SK-N-SH treated with all-trans-retinoic acid at 6 μM for 48 hours (cell line): ENCODE measurements at regions not wholly inside any gene's neighbourhood (a gene's known extent, or its start where the extent isn't known, plus 50 kb on each side); places are given as distances from the start of the nearest gene placed in this dataset.

ENCODE experiments used
- ATAC-seq: fragments of 200-7000 bp; cut with Tn5 transposase; 3 replicates; pipeline ENCODE4 v1.9.1; 2020; ENCODE audit warnings: mild to moderate bottlenecking, moderate library complexity
- ARNTL ChIP-seq: fragments of 450-650 bp; formaldehyde crosslinking; IDR thresholded peaks from 2 replicates; pipeline ENCODE4 v1.5.0; 2020; ENCODE audit warnings: low read depth, mild to moderate bottlenecking, moderate library complexity, borderline replicate concordance
- BACH2 ChIP-seq: fragments of 250-450 bp; sonication (Bioruptor Pico); IDR thresholded peaks from 2 replicates; pipeline ENCODE4 v1.9.0; 2021; ENCODE audit warnings: mild to moderate bottlenecking, borderline replicate concordance
- CSDC2 ChIP-seq: fragments of 250-450 bp; sonication (Bioruptor Pico); IDR thresholded peaks from 2 replicates; pipeline ENCODE4 v1.5.0; 2020; ENCODE audit warnings: mild to moderate bottlenecking, moderate library complexity
- ESRRG ChIP-seq: fragments of 250-450 bp; sonication (Bioruptor Pico); IDR thresholded peaks from 2 replicates; pipeline ENCODE4 v1.6.1; 2021; ENCODE audit warnings: mild to moderate bottlenecking
- GLIS3 ChIP-seq: fragments of 250-450 bp; sonication (Bioruptor Pico); IDR thresholded peaks from 2 replicates; pipeline ENCODE4 v1.5.0; 2020; ENCODE audit warnings: mild to moderate bottlenecking, moderate library complexity
- ISL1 ChIP-seq: fragments of 250-450 bp; sonication (Bioruptor Pico); IDR thresholded peaks from 2 replicates; pipeline ENCODE4 v2.1.2; 2022; ENCODE audit warnings: mild to moderate bottlenecking, moderate library complexity
- OSR1 ChIP-seq: fragments of 250-450 bp; sonication (Bioruptor Pico); IDR thresholded peaks from 2 replicates; pipeline ENCODE4 v1.8.0; 2022; ENCODE audit warnings: moderate library complexity, mild to moderate bottlenecking, inconsistent platforms
- PPARA ChIP-seq: fragments of 250-450 bp; sonication (Bioruptor Pico); IDR thresholded peaks from 2 replicates; pipeline ENCODE4 v1.5.0; 2020; ENCODE audit warnings: mild to moderate bottlenecking, borderline replicate concordance
- RARB ChIP-seq: fragments of 250-450 bp; sonication (Bioruptor Pico); IDR thresholded peaks from 2 replicates; pipeline ENCODE4 v1.8.0; 2021; ENCODE audit warnings: mild to moderate bottlenecking, moderate library complexity
- SNAI2 ChIP-seq: fragments of 250-450 bp; sonication (Bioruptor Pico); IDR thresholded peaks from 2 replicates; pipeline ENCODE4 v1.5.0; 2020; ENCODE audit warnings: mild to moderate bottlenecking, moderate library complexity
- TOX ChIP-seq: fragments of 250-450 bp; sonication (Bioruptor Pico); IDR thresholded peaks from 2 replicates; pipeline ENCODE4 v1.8.0; 2021; ENCODE audit warnings: mild to moderate bottlenecking, moderate library complexity, borderline replicate concordance
- ZC3H10 ChIP-seq: fragments of 250-450 bp; sonication (Bioruptor Pico); IDR thresholded peaks from 2 replicates; pipeline ENCODE4 v1.5.1; 2021; ENCODE audit warnings: mild to moderate bottlenecking, moderate library complexity
- ZFP30 ChIP-seq: fragments of 450-650 bp; formaldehyde crosslinking; IDR thresholded peaks from 2 replicates; pipeline ENCODE4 v1.5.0; 2022; ENCODE audit warnings: mild to moderate bottlenecking, moderate library complexity
- ZNF565 ChIP-seq: fragments of 450-650 bp; formaldehyde crosslinking; conservative IDR thresholded peaks from 2 replicates; pipeline ENCODE4 v1.5.0; 2020; ENCODE audit warnings: low read depth, mild to moderate bottlenecking, moderate library complexity
- ZNF70 ChIP-seq: fragments of 450-650 bp; formaldehyde crosslinking; IDR thresholded peaks from 2 replicates; pipeline ENCODE4 v1.5.0; 2020; ENCODE audit warnings: mild to moderate bottlenecking, moderate library complexity
- ZNF8 ChIP-seq: fragments of 450-650 bp; formaldehyde crosslinking; IDR thresholded peaks from 2 replicates; pipeline ENCODE4 v1.5.0; 2020; ENCODE audit warnings: mild to moderate bottlenecking, moderate library complexity
- TF ChIP-seq, protein P1 (sequence below): fragments of 250-450 bp; sonication (Bioruptor Pico); IDR thresholded peaks from 2 replicates; pipeline ENCODE4 v1.5.1; 2020; ENCODE audit warnings: low read depth, mild to moderate bottlenecking, moderate library complexity
- TF ChIP-seq, protein P2 (sequence below): fragments of 250-450 bp; sonication (Bioruptor Pico); IDR thresholded peaks from 2 replicates; pipeline ENCODE4 v1.5.1; 2021; ENCODE audit warnings: mild to moderate bottlenecking, moderate library complexity
- TF ChIP-seq, protein P3 (sequence below): fragments of 250-450 bp; sonication (Bioruptor Pico); IDR thresholded peaks from 2 replicates; pipeline ENCODE4 v1.8.0; 2020; ENCODE audit warnings: mild to moderate bottlenecking, moderate library complexity, borderline replicate concordance
- TF ChIP-seq, protein P4 (sequence below): fragments of 250-450 bp; sonication (Bioruptor Pico); IDR thresholded peaks from 2 replicates; pipeline ENCODE4 v1.5.0; 2020; ENCODE audit warnings: mild to moderate bottlenecking, moderate library complexity
- TF ChIP-seq, protein P5 (sequence below): fragments of 250-450 bp; sonication (Bioruptor Pico); IDR thresholded peaks from 2 replicates; pipeline ENCODE4 v1.8.0; 2021; ENCODE audit warnings: low read depth, mild to moderate bottlenecking, moderate library complexity, borderline replicate concordance

DNA sequence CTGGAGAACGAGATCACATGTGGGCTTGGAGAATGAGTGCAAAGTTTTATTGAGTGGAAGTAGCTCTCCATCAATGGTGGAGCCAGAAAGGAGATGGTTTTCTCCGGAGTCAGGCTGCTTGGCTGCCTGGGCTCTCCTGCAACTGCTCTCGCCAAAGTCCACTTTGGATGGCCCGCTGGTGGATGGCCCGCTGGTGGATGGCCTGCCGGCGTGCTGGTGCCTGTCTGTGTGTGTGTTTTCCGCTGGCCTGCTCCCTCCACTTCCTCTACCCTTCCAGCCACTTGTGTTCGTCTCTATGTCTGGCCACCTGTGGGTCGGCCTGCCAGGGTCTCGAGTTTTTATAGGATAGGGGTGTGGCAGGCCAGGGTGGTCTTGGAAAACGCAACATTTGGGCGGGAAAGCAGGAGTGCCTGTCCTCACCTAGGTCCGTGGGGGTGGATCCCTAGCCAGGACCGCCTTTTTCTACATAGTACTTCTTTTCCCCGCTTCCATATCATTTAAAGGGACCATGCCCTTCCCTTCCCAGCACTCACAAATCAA, 1292.1 kb upstream of the PIK3C3 start:
- no peak for ATAC-seq
- TF ChIP-seq ESRRG (no peak), ZC3H10 (CRISPR knock-in tag) (no peak), ISL1 (CRISPR knock-in tag) (no peak), GLIS3 (CRISPR knock-in tag) (no peak), SNAI2 (CRISPR knock-in tag) (no peak), TOX (CRISPR knock-in tag) (no peak), BACH2 (CRISPR knock-in tag) (no peak), CSDC2 (no peak)
- TF ChIP-seq, protein P1, sequence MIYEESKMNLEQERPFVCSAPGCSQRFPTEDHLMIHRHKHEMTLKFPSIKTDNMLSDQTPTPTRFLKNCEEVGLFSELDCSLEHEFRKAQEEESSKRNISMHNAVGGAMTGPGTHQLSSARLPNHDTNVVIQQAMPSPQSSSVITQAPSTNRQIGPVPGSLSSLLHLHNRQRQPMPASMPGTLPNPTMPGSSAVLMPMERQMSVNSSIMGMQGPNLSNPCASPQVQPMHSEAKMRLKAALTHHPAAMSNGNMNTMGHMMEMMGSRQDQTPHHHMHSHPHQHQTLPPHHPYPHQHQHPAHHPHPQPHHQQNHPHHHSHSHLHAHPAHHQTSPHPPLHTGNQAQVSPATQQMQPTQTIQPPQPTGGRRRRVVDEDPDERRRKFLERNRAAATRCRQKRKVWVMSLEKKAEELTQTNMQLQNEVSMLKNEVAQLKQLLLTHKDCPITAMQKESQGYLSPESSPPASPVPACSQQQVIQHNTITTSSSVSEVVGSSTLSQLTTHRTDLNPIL = no peak
- TF ChIP-seq, protein P2, sequence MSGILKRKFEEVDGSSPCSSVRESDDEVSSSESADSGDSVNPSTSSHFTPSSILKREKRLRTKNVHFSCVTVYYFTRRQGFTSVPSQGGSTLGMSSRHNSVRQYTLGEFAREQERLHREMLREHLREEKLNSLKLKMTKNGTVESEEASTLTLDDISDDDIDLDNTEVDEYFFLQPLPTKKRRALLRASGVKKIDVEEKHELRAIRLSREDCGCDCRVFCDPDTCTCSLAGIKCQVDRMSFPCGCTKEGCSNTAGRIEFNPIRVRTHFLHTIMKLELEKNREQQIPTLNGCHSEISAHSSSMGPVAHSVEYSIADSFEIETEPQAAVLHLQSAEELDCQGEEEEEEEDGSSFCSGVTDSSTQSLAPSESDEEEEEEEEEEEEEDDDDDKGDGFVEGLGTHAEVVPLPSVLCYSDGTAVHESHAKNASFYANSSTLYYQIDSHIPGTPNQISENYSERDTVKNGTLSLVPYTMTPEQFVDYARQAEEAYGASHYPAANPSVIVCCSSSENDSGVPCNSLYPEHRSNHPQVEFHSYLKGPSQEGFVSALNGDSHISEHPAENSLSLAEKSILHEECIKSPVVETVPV = no peak
- TF ChIP-seq, protein P3, sequence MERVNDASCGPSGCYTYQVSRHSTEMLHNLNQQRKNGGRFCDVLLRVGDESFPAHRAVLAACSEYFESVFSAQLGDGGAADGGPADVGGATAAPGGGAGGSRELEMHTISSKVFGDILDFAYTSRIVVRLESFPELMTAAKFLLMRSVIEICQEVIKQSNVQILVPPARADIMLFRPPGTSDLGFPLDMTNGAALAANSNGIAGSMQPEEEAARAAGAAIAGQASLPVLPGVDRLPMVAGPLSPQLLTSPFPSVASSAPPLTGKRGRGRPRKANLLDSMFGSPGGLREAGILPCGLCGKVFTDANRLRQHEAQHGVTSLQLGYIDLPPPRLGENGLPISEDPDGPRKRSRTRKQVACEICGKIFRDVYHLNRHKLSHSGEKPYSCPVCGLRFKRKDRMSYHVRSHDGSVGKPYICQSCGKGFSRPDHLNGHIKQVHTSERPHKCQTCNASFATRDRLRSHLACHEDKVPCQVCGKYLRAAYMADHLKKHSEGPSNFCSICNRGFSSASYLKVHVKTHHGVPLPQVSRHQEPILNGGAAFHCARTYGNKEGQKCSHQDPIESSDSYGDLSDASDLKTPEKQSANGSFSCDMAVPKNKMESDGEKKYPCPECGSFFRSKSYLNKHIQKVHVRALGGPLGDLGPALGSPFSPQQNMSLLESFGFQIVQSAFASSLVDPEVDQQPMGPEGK (CRISPR knock-in tag) = no peak

DNA sequence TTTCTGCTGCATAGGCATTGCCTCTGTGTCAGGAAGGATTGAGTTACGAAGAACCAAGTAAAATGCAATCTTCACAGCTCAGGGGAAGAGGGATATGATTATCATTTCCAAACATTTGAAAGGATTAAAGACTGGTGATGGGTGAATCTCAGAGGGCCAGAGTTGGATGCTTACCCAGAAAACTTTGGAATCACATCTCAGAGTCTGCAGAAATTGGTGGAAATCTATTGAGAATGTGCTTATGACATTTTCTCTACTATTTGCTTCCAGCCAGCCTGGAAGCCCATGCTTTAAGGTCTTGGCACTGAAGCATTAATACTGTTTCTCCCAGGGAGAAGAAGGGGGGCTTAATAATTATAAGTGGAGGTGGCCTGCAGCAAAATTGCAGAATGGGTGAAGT, 1301.4 kb upstream of the PIK3C3 start:
- TF ChIP-seq ARNTL (CRISPR knock-in tag) = no peak
- no peak for TF ChIP-seq TOX (CRISPR knock-in tag)
- no peak for TF ChIP-seq RARB (CRISPR knock-in tag)
- TF ChIP-seq ZFP30 (CRISPR knock-in tag) = no peak
- no peak for TF ChIP-seq ZNF8 (CRISPR knock-in tag)
- TF ChIP-seq, protein P3 (CRISPR knock-in tag) = no peak
- TF ChIP-seq OSR1 = no peak
- TF ChIP-seq CSDC2 = no peak
- no peak for TF ChIP-seq ZNF565
- TF ChIP-seq ISL1 (CRISPR knock-in tag) = no peak
- TF ChIP-seq, protein P4, sequence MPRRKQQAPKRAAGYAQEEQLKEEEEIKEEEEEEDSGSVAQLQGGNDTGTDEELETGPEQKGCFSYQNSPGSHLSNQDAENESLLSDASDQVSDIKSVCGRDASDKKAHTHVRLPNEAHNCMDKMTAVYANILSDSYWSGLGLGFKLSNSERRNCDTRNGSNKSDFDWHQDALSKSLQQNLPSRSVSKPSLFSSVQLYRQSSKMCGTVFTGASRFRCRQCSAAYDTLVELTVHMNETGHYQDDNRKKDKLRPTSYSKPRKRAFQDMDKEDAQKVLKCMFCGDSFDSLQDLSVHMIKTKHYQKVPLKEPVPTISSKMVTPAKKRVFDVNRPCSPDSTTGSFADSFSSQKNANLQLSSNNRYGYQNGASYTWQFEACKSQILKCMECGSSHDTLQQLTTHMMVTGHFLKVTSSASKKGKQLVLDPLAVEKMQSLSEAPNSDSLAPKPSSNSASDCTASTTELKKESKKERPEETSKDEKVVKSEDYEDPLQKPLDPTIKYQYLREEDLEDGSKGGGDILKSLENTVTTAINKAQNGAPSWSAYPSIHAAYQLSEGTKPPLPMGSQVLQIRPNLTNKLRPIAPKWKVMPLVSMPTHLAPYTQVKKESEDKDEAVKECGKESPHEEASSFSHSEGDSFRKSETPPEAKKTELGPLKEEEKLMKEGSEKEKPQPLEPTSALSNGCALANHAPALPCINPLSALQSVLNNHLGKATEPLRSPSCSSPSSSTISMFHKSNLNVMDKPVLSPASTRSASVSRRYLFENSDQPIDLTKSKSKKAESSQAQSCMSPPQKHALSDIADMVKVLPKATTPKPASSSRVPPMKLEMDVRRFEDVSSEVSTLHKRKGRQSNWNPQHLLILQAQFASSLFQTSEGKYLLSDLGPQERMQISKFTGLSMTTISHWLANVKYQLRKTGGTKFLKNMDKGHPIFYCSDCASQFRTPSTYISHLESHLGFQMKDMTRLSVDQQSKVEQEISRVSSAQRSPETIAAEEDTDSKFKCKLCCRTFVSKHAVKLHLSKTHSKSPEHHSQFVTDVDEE = no peak
- no peak for TF ChIP-seq BACH2 (CRISPR knock-in tag)
- no peak for TF ChIP-seq ZC3H10 (CRISPR knock-in tag)
- no peak for TF ChIP-seq ZNF70 (CRISPR knock-in tag)
- TF ChIP-seq PPARA = no peak
- TF ChIP-seq, protein P2 = no peak
- no peak for ATAC-seq

DNA sequence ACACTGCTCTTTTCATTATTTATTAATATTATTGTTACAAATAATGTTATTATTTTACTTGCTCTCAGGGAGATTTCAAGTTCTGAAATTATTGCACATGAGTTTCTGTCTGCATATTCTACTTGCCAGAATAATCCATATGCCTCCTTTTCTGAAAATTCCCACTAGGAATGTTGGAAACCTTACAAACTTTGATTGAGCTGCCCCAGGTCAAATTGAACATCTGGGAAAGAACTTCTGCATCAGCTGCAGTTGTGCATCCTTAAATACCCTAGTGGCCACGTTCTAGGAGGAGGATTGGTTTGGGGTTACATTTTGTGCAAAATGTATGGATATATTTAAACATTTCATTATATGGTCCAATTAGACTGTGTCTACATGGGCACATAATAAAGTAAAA, 1302.7 kb upstream of the PIK3C3 start:
- ATAC-seq = no peak
- TF ChIP-seq OSR1 (no peak), BACH2 (CRISPR knock-in tag) (no peak), ZNF8 (CRISPR knock-in tag) (no peak), GLIS3 (CRISPR knock-in tag) (no peak), ZC3H10 (CRISPR knock-in tag) (no peak), ESRRG (no peak), ZNF565 (no peak), PPARA (no peak), ZNF70 (CRISPR knock-in tag) (no peak)
- TF ChIP-seq, protein P5, sequence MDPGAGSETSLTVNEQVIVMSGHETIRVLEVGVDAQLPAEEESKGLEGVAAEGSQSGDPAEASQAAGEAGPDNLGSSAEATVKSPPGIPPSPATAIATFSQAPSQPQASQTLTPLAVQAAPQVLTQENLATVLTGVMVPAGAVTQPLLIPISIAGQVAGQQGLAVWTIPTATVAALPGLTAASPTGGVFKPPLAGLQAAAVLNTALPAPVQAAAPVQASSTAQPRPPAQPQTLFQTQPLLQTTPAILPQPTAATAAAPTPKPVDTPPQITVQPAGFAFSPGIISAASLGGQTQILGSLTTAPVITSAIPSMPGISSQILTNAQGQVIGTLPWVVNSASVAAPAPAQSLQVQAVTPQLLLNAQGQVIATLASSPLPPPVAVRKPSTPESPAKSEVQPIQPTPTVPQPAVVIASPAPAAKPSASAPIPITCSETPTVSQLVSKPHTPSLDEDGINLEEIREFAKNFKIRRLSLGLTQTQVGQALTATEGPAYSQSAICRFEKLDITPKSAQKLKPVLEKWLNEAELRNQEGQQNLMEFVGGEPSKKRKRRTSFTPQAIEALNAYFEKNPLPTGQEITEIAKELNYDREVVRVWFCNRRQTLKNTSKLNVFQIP (CRISPR knock-in tag) = no peak
- TF ChIP-seq, protein P4 = no peak
